ENCODE measurements at regions not wholly inside any gene's neighbourhood (a gene's known extent, or its start where the extent isn't known, plus 50 kb on each side); places are given as distances from the start of the nearest gene placed in this dataset.

DNA sequence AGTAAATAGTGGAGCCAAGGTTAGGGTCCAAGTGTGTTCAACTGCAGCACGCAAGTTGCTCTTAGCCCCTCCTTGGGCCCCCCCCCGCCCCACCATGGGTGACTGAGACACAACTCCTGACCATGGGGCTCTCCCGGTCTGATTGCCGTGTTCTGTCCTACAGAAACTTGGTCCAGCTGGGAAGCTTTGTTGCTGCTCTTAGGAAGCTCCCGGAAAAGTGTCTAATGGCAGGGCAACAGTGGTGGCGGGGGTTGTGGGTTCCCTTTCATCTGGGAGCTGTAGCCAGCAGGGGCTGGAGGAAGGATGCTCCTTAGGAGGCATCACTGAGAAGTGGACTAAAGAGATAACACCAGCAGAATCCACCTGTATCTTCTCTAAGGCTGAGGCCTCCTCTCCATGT, 111.1 kb downstream of the CYP26B1 start:
- TF ChIP-seq POLR2A (IDR thresholded peaks at IDR 0.05) = no peak
- TF ChIP-seq, protein P1, sequence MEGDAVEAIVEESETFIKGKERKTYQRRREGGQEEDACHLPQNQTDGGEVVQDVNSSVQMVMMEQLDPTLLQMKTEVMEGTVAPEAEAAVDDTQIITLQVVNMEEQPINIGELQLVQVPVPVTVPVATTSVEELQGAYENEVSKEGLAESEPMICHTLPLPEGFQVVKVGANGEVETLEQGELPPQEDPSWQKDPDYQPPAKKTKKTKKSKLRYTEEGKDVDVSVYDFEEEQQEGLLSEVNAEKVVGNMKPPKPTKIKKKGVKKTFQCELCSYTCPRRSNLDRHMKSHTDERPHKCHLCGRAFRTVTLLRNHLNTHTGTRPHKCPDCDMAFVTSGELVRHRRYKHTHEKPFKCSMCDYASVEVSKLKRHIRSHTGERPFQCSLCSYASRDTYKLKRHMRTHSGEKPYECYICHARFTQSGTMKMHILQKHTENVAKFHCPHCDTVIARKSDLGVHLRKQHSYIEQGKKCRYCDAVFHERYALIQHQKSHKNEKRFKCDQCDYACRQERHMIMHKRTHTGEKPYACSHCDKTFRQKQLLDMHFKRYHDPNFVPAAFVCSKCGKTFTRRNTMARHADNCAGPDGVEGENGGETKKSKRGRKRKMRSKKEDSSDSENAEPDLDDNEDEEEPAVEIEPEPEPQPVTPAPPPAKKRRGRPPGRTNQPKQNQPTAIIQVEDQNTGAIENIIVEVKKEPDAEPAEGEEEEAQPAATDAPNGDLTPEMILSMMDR (IDR thresholded peaks at IDR 0.05) = no peak
